Daoy (cell line): ENCODE measurements at regions not wholly inside any gene's neighbourhood (a gene's known extent, or its start where the extent isn't known, plus 50 kb on each side); places are given as distances from the start of the nearest gene placed in this dataset.
"Not testable (repeated sequence)": the region's sequence is repeated elsewhere in the genome, so short reads cannot be mapped to it uniquely, and the experiment has no call there.

Experiments
- DNase-seq: peaks from one replicate; pipeline ENCODE4 v3.0.0-alpha.2; 2015; ENCODE audit warnings: low read depth

DNA sequence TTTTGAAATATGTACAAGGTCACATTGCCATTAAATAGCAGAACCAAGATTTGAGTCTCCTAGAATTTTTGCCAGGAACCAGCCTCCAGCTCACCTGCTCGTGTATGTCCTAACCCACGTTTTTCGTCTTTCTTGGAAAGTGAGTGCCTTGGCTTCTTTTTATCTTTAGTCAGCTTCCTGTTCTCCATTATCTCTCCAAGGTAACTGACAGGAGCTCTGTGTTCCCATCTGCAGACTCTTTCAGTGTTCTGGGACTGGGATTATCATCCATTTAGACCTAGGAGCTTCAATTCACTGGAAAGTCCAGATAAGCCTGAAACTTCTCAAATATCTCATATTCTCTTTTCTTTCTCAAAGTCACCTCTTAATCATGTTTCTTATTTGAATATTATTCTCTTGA lies 193.7 kb downstream of the ZIC5 start:
- DNase-seq: no peak

GRCh38 chr13:99774644-99775043 lies 196.9 kb downstream of the ZIC5 start:
- no peak for DNase-seq

GRCh38 chr13:99768986-99769385 lies 202.6 kb downstream of the ZIC5 start:
- DNase-seq: no peak

DNA sequence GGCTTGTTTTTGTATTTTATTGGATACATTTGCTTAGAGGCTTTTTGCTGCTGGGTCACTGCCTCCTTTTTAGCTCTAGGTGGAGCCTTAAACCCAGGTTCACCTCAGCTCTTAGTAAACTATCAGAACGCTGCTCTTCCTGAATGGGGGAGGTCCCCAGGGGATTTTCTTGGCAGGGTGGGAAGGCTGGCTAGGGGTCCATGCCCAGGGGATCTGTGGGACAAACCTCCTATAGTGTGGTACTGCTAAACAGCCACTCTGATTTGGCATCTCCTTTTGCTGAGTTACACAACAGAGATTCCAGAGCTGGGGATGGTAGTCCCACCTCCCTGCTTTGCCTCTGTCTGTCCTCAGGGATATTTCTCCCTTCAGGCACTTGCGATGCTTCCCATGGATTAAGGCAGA lies 204.9 kb downstream of the ZIC5 start:
- no peak for DNase-seq

GRCh38 chr13:99765869-99766268 lies 205.7 kb downstream of the ZIC5 start:
- DNase-seq: no peak

DNA sequence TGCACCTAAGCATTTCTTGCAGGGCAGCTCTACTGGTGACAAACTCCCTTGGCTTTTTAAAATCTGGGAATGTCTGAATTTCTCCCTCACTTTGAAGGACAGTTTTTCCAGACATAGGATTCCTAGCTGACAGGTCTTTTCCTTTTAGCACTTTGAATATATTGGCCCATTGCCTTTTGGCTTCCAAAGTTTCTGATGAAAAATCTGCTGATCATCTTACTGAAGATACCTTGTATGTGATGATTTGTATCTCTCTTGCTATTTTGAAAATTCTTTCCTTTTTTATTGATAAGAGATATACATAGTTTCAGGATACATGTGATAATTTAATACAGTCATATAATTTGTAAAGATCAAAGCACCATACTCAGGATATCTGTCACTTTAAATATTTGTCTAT lies 211.1 kb downstream of the ZIC5 start:
- DNase-seq: no peak

- DNase-seq: no peak
Observed at GRCh38 chr13:99759163-99759552, 212.4 kb downstream of the ZIC5 start.

DNA sequence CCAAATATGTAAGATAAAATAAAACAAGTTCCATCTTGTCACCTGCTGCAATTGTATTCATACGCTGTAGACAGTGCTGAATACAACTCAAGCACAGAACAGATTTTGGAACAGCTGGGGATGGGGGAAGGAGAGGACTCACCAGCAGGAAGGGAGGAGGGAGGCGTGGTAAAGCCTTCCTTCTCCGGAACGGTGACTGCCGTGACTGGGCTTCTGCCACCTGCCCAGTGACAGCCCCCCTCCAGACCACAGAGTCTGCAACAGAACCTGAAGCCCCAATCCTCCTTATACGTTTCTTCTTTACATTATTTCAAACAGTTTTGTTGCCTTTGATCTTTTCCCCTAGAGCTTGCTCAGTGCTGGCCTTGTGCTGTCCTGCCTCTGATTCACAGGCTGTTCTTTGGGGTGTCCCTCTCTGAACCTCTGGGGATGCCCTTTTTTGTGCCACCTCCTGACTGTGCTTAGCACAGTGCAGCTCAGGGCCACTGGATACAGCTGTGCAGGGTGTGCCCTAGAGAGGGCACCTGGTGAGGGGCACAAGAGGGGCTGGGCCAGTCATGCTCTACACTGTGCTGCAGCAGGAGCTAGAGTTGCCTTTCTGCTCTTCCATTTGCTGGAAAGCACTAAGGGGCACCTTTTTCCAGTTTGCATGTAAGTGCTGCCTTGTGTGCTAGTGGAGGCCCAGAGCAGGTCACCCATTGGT lies 213.0 kb downstream of the ZIC5 start:
- DNase-seq: no peak

DNA sequence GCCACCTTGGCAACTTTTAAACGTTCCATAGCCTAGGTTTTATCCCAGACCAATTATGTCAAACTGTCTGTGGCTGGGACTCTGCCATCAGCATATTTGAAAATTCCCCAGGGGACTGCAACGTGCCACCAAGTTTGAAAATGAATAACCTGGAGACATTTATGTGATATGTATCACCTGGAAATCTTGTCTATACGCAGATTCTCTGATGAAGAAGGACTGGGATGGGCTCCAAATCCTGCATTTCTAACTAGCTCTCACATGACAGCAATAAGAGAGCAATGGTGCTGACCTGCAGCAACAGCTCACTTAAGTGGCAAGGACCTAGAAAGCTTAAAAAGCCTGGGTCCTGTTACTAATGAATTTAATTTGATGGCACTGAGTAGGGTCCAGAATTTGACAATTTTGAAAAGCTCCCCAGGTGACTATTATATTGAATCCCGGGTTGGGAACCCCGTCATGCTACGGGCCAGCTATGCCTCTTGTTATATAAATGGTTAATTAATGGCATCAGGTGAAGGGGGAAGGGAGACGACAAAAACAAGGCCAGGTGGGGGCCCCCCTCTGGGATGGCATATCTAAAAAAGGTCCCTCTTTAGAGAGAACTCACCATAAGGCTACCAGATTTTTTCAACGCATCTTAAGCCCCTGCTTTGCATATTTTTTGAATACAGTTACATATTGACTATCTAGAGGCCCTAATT lies 213.7 kb downstream of the ZIC5 start:
- no peak for DNase-seq

DNA sequence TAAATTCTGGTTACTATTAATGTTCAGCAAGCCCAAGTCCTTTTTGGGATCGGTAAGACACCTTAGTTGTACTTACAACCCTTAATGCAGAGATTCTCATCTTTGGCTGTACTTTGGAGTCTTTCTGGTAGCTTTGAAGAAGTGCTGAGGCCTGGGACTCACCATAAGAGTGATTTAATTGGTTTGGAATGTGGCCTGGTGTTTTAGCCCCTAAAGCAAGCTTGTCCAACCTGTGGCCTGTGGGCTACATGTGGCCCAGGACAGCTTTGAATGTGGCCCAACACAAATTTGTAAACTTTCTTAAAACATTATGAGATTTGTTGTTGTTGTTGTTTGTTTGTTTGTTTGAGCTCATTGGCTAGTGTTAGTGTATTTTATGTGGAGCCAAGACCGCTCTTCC lies 215.3 kb downstream of the ZIC5 start:
- DNase-seq: no peak

- DNase-seq: not testable (repeated sequence)
Observed at GRCh38 chr13:99754750-99755149, 216.8 kb downstream of the ZIC5 start.

DNA sequence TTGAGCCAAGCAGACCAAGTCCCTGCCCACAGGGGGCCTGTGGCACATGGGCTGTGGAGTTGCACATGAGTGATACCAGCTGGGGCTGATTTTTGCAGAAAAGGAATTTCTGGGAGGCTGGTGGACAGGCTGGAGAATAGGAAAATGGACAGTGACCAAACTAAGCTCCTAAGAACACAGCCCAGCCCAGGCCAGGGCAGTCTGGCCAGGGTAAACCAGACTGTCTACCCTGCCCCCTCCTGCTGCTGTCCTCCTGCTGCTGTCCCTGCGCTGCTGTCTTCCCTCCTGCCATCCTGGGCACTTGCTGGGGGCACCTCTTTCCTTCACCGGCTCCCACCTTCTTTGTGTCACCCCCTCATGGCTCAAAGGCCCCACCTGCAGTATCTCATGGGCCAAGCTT lies 219.2 kb downstream of the ZIC5 start:
- no peak for DNase-seq

DNA sequence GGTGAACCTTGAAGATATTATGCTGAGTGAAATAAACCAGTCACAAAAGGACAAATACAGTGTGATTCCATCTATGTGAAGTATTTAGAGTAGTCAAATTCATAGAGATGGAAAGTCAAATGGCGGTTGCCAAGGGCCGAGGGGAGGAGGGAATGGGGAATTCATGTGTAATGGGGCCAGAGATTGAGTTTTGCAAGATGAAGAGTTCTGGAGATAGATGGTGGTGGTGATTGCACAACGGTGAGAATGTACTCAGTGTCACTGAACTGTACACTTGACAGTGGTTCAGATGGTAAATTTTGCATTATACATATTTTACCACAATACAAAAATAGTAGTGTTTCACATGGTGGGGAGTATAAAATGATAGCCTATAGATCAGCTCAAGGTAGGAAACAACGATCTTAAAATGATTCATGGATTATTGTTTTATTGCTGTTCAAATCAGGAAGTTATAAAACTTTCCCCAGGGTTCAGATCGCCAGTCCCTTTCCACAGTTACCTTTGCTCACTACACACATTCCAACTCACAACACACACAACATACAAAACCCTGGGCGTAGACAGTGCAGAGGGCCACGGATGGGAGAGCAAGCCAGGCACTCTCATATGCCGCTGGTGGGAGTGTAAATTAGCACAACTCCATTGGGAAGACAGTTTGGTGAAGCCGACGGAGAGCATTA lies 219.9 kb downstream of the ZIC5 start:
- no peak for DNase-seq

DNA sequence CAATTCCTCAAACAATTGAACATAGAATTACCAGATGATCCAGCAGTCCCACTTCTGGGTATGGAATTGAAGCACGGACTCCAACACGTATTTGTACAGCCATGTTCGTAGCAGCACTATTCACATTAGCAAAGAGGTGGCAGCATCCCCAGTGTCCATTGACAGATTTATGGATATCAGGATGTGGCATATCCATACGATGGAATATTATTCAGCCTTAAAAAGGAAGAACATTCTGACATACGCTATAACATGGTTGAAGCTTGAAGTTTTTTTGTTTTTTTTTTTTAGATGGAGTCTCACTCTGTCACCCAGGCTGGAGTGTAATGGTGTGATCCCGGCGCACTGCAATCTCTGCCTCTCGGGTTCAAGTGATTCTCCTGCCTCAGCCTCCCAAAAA lies 220.6 kb downstream of the ZIC5 start:
- no peak for DNase-seq

- DNase-seq: no peak
Observed at GRCh38 chr13:99749271-99750019, 222.1 kb downstream of the ZIC5 start.

DNA sequence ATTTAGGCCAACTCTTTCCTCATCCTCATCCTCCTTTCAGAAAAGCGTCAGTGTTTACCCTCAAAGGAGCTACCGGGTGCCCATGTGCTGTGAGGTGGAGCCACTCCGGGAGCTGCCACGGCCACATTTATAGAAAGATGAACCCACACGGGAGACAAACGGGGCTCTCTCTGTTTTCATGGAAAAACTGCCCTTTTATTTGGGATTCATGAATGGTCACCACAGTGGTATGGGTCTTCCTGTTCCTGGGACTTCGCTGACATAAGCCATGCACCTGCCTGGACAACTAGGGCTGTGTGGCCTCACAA lies 224.2 kb downstream of the ZIC5 start:
- no peak for DNase-seq

- no peak for DNase-seq
Observed at GRCh38 chr13:99746637-99747402, 224.7 kb downstream of the ZIC5 start.

DNA sequence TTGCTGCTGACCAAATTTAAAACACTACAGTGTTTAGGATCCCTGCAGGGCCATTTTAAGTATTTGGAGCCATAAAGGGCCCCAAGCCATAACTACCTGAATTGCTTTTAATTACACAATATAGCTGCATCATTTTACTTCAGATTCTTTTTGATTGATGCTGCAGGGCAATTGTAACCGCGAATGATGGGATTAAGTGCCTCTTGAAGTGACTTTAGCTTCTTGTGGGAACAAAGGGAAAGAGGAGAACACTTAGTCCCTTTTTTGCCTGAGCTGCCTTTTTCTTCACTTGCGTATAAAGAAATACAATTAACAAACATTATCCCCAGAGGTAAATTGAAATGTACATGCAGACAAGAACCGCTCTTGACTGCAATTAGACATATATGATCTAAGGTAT lies 228.5 kb downstream of the ZIC5 start:
- no peak for DNase-seq

DNA sequence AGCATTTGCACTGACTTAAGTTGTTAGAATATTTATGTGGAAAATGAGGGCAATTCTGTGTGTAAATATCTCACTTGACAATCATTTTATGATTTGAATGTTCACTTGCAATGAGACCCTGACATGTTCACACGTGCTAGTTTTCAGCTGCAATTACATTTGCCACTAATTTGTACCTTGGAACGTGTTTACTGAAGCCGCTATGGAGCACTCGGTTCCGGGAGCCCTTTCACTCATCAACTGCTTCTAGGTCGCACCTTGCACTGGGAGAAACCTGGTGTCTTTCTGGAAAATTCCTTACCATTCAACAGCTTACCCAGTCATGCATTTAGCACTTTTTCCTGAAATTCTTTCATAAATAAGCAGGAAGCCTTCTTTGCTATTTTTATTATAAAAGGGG lies 229.6 kb downstream of the ZIC5 start:
- no peak for DNase-seq

DNA sequence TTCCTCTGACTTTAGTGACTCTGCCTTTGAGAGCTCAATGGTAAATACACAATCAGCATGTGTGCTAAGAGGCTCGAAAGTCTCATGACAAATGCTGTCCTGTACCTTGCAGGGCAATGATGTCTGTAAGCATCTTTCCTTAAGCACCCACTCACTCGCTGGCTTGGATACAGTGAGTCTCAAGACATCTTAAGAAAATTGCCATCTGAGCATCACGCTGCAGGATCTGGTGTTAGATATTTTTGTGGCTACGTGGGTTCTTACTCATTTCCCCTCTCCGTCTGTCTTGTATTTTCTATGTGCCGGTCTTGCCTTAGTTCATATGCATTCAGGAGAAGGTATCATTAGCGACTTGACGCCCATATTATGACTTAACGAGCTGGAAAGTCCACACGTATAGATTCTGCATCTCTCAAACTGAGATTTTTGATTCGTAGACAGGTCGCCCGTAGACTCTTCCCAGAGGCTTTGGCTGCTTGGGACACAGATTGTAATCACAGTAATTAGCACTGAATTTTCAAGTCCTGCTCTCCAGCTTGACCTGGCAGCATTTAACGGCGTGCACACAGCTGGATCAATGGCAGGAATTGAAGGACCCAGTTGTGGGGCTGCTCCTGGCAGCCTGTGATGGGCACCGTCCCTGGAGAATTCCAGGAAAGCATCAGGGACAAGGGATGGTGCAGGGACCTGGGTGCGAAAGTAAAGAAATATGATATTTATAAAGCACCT lies 231.2 kb downstream of the ZIC5 start:
- peak; percentile 21 for DNase-seq

- DNase-seq: no peak
Observed at GRCh38 chr13:99738626-99739025, 232.9 kb downstream of the ZIC5 start.
